ENCODE measurements at regions not wholly inside any gene's neighbourhood (a gene's known extent, or its start where the extent isn't known, plus 50 kb on each side); places are given as distances from the start of the nearest gene placed in this dataset.
"Not testable (repeated sequence)": the region's sequence is repeated elsewhere in the genome, so short reads cannot be mapped to it uniquely, and the experiment has no call there.

DNA sequence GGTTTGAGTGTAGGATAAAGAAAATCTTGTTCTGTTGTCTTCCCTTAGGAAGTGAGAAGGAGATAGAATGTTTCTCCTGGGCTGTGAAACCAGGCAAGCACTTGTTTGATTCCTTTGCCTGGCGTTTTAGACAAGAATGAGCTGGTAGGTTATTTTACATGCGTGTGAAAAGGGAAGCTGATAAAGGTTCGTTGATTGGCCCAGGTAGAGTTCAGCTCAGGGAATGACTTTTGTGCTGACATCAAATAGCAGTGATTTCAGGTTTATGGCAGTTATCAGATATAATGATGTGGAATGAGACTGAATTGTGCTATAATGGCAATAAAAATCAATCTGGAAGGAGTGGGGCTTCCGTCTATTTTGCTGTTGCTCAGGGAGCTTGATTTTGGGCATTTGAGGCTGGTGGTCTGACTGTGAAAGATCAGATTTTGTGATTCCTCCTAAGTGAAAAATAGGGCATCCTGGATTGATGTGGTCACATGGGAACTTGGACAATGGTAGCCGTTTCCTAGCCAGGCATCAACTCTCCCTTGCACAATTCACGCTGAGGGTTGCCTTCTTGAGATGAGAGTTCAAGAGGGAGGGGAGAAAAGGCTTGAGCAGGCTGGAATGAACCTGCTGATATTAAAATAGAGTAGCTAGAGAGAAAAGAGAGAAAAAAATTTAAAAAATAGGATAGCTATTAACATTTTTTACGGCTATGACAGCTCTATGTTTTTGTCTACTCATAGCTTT is 388.9 kb downstream of the EDEM1 start:
- no peaks in the 10 kb centered on the region for H3K36me3 Mint-ChIP-seq (ENCODE audit: low read depth)
- H3K4me3 Mint-ChIP-seq: no peak overlapping the region
- ChIA-PET POLR2A (interaction anchor here (0.5 kb wide), 1 partner anchor 100 kb away, joined by 3 read pairs; no protein-coding TSS in a partner anchor), CTCF (no interaction called here)
- DNase-seq (no peak), ATAC-seq (no peak)
- H3K4me1 Mint-ChIP-seq (ENCODE audit: low read depth): no peaks in the 10 kb centered on the region
- H3K27me3 Mint-ChIP-seq (ENCODE audit: low read depth): no peaks in the 10 kb centered on the region
- no peak overlapping the region for H3K27ac Mint-ChIP-seq
- no peaks in the 10 kb centered on the region for H3K9me3 Mint-ChIP-seq (ENCODE audit: insufficient read depth)

- no peaks in the 10 kb centered on the region for H3K4me1 Mint-ChIP-seq (ENCODE audit: low read depth)
- ATAC-seq: no peak
- H3K9me3 Mint-ChIP-seq (ENCODE audit: insufficient read depth): no peaks in the 10 kb centered on the region
- CTCF ChIA-PET: no interaction called here
- H3K27ac Mint-ChIP-seq: no peak overlapping the region
- H3K36me3 Mint-ChIP-seq (ENCODE audit: low read depth): no peaks in the 10 kb centered on the region
- no peak for DNase-seq
- no peak overlapping the region for H3K4me3 Mint-ChIP-seq
- POLR2A ChIA-PET: no interaction called here
- no peaks in the 10 kb centered on the region for H3K27me3 Mint-ChIP-seq (ENCODE audit: low read depth)
Observed at GRCh38 chr3:5579139-5579602, 391.7 kb downstream of the EDEM1 start.

GRCh38 chr3:5579946-5580345 is 392.4 kb downstream of the EDEM1 start:
- CTCF ChIA-PET: no interaction called here
- no peak for DNase-seq
- Mint-ChIP-seq H3K4me1 (ENCODE audit: low read depth) (no peaks in the 10 kb centered on the region), H3K9me3 (ENCODE audit: insufficient read depth) (no peaks in the 10 kb centered on the region), H3K27me3 (ENCODE audit: low read depth) (no peaks in the 10 kb centered on the region), H3K27ac (no peak overlapping the region), H3K4me3 (no peak overlapping the region), H3K36me3 (ENCODE audit: low read depth) (no peaks in the 10 kb centered on the region)
- no peak for ATAC-seq
- POLR2A ChIA-PET: no interaction called here

GRCh38 chr3:5580826-5581225 is 393.3 kb downstream of the EDEM1 start:
- Mint-ChIP-seq H3K27me3 (ENCODE audit: low read depth) (no peaks in the 10 kb centered on the region), H3K27ac (no peak overlapping the region), H3K36me3 (ENCODE audit: low read depth) (no peaks in the 10 kb centered on the region), H3K4me3 (no peak overlapping the region), H3K9me3 (ENCODE audit: insufficient read depth) (no peaks in the 10 kb centered on the region), H3K4me1 (ENCODE audit: low read depth) (no peaks in the 10 kb centered on the region)
- no peak for DNase-seq
- CTCF ChIA-PET: no interaction called here
- POLR2A ChIA-PET: no interaction called here
- ATAC-seq: no peak

- Mint-ChIP-seq H3K36me3 (ENCODE audit: low read depth) (no peaks in the 10 kb centered on the region), H3K4me1 (ENCODE audit: low read depth) (no peaks in the 10 kb centered on the region), H3K27me3 (ENCODE audit: low read depth) (no peaks in the 10 kb centered on the region), H3K4me3 (no peak overlapping the region), H3K27ac (no peak overlapping the region), H3K9me3 (ENCODE audit: insufficient read depth) (no peaks in the 10 kb centered on the region)
- ATAC-seq (no peak), DNase-seq (no peak)
- CTCF ChIA-PET: no interaction called here
- POLR2A ChIA-PET: no interaction called here
Observed at GRCh38 chr3:5581743-5582142, 394.2 kb downstream of the EDEM1 start.

GRCh38 chr3:5583920-5584319 is 396.4 kb downstream of the EDEM1 start:
- no peak overlapping the region for H3K27ac Mint-ChIP-seq
- H3K4me1 Mint-ChIP-seq (ENCODE audit: low read depth): no peaks in the 10 kb centered on the region
- H3K9me3 Mint-ChIP-seq (ENCODE audit: insufficient read depth): no peaks in the 10 kb centered on the region
- H3K27me3 Mint-ChIP-seq (ENCODE audit: low read depth): no peaks in the 10 kb centered on the region
- ATAC-seq: no peak
- H3K36me3 Mint-ChIP-seq (ENCODE audit: low read depth): no peaks in the 10 kb centered on the region
- no peak for DNase-seq
- ChIA-PET CTCF (no interaction called here), POLR2A (no interaction called here)
- H3K4me3 Mint-ChIP-seq: no peak overlapping the region

- Mint-ChIP-seq H3K9me3 (ENCODE audit: insufficient read depth) (no peaks in the 10 kb centered on the region), H3K4me3 (no peak overlapping the region), H3K27ac (no peak overlapping the region), H3K4me1 (ENCODE audit: low read depth) (no peaks in the 10 kb centered on the region), H3K36me3 (ENCODE audit: low read depth) (no peaks in the 10 kb centered on the region), H3K27me3 (ENCODE audit: low read depth) (no peaks in the 10 kb centered on the region)
- ATAC-seq (no peak), DNase-seq (no peak)
- ChIA-PET POLR2A (no interaction called here), CTCF (no interaction called here)
Observed at GRCh38 chr3:5585085-5585484, 397.6 kb downstream of the EDEM1 start.

GRCh38 chr3:5606884-5607472 is 419.5 kb downstream of the EDEM1 start:
- CTCF ChIA-PET: no interaction called here

DNA sequence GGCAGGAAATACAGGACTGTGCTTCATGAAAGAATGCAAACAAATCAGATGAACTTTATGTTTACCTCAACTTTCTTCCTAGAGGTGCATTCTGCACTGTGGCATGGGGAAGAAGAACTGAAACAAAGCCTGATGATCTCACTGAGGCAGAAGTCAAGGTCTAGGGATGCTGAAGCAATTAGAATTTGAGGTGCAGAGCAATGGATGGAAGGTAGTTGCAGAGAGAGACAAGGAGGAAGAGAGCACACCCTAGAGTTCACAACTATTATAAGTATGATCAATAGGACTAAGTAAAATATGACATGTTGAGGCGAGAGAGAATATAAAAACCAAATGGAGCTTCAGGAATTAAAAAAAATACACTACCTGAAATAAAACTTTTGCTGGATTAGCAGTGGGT is 420.1 kb downstream of the EDEM1 start:
- Mint-ChIP-seq H3K27me3 (ENCODE audit: low read depth) (no peaks in the 10 kb centered on the region), H3K4me1 (ENCODE audit: low read depth) (no peaks in the 10 kb centered on the region), H3K9me3 (ENCODE audit: insufficient read depth) (peaks cover 4% of the 10 kb centered on the region), H3K27ac (no peak overlapping the region), H3K4me3 (no peak overlapping the region), H3K36me3 (ENCODE audit: low read depth) (no peaks in the 10 kb centered on the region)
- DNase-seq (no peak), ATAC-seq (no peak)
- POLR2A ChIA-PET: no interaction called here
- CTCF ChIA-PET: no interaction called here

More at GRCh38 chr3:5606884-5607472, 419.5 kb downstream of the EDEM1 start:
- POLR2A ChIA-PET: no interaction called here
- no peak for DNase-seq
- H3K27me3 Mint-ChIP-seq (ENCODE audit: low read depth): no peaks in the 10 kb centered on the region
- no peaks in the 10 kb centered on the region for H3K36me3 Mint-ChIP-seq (ENCODE audit: low read depth)
- no peak for ATAC-seq
- H3K4me3 Mint-ChIP-seq: no peak overlapping the region
- no peak overlapping the region for H3K27ac Mint-ChIP-seq
- peaks cover 6% of the 10 kb centered on the region for H3K9me3 Mint-ChIP-seq (ENCODE audit: insufficient read depth)
- no peaks in the 10 kb centered on the region for H3K4me1 Mint-ChIP-seq (ENCODE audit: low read depth)

DNA sequence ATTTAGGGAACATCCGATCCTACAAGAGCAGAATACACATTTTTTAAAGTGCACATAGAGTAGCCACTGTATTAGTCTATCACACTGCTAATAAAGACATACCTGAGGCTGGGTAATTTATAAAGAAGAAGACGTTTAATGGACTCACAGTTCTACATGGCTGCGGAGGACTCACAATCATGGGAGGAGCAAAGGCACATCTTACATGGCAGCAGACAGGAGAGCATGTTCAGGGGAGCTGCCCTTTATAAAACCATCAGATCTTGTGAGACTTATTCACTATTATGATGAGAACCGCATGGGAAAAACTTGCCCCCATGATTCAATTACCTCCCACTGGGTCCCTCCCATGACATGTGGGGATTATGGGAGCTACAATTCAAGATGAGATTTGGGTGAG is 421.5 kb downstream of the EDEM1 start:
- H3K4me3 Mint-ChIP-seq; H3K27me3 Mint-ChIP-seq (ENCODE audit: low read depth); H3K36me3 Mint-ChIP-seq (ENCODE audit: low read depth); H3K27ac Mint-ChIP-seq; H3K4me1 Mint-ChIP-seq (ENCODE audit: low read depth); CTCF ChIA-PET; DNase-seq; ATAC-seq; POLR2A ChIA-PET; H3K9me3 Mint-ChIP-seq (ENCODE audit: insufficient read depth): not testable (repeated sequence)

- no peak overlapping the region for H3K4me3 Mint-ChIP-seq
- no peaks in the 10 kb centered on the region for H3K4me1 Mint-ChIP-seq (ENCODE audit: low read depth)
- no peaks in the 10 kb centered on the region for H3K9me3 Mint-ChIP-seq (ENCODE audit: insufficient read depth)
- POLR2A ChIA-PET: no interaction called here
- H3K27ac Mint-ChIP-seq: no peak overlapping the region
- no peaks in the 10 kb centered on the region for H3K27me3 Mint-ChIP-seq (ENCODE audit: low read depth)
- CTCF ChIA-PET: no interaction called here
- ATAC-seq: no peak
- no peaks in the 10 kb centered on the region for H3K36me3 Mint-ChIP-seq (ENCODE audit: low read depth)
- no peak for DNase-seq
Observed at GRCh38 chr3:5613599-5613998, 426.1 kb downstream of the EDEM1 start.

GRCh38 chr3:5616873-5617272 is 429.4 kb downstream of the EDEM1 start:
- Mint-ChIP-seq H3K9me3 (ENCODE audit: insufficient read depth) (no peaks in the 10 kb centered on the region), H3K4me3 (no peak overlapping the region), H3K4me1 (ENCODE audit: low read depth) (no peaks in the 10 kb centered on the region), H3K27ac (no peak overlapping the region), H3K36me3 (ENCODE audit: low read depth) (no peaks in the 10 kb centered on the region), H3K27me3 (ENCODE audit: low read depth) (no peaks in the 10 kb centered on the region)
- ATAC-seq: no peak
- ChIA-PET POLR2A (no interaction called here), CTCF (no interaction called here)
- no peak for DNase-seq

DNA sequence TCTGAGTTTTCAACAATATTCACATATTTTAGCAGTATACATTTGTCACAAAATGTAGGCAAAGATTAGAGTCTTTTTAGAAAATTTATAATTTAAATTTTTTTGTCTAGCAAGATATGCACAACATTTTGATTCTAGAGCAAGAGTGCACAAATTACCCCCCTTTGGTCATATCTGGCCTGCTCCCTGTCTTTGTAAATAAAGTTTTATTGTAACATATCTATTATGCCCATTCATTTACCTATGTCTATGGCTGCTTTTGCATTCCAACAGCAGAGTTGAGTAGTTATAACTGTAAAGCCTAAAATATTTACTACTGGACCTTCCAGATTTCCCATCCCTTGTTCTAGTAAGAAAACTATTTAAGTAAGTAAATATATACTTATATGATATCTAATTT is 430.7 kb downstream of the EDEM1 start:
- no peak for DNase-seq
- ChIA-PET CTCF (no interaction called here), POLR2A (no interaction called here)
- Mint-ChIP-seq H3K27me3 (ENCODE audit: low read depth) (no peaks in the 10 kb centered on the region), H3K4me3 (no peak overlapping the region), H3K9me3 (ENCODE audit: insufficient read depth) (no peaks in the 10 kb centered on the region), H3K36me3 (ENCODE audit: low read depth) (no peaks in the 10 kb centered on the region), H3K4me1 (ENCODE audit: low read depth) (no peaks in the 10 kb centered on the region), H3K27ac (no peak overlapping the region)
- ATAC-seq: no peak
